RWPE1 (cell line): ENCODE measurements at regions not wholly inside any gene's neighbourhood (a gene's known extent, or its start where the extent isn't known, plus 50 kb on each side); places are given as distances from the start of the nearest gene placed in this dataset.
"Not testable (repeated sequence)": the region's sequence is repeated elsewhere in the genome, so short reads cannot be mapped to it uniquely, and the experiment has no call there.

Experiments
- CTCF ChIA-PET: fragments of 350-600 bp; sonication (Branson Sonifier 250); formaldehyde crosslinking; extraction: SDS; loops from one replicate; lab custom pipeline; 2021; lab: Yijun Ruan, JAX
- POLR2A ChIA-PET: fragments of 400-600 bp; formaldehyde crosslinking; extraction: SDS; loops from one replicate; lab custom pipeline; 2020; ENCODE audit warnings: antibody characterized with exemption; ENCODE audit not compliant: low non-redundant PET; lab: Yijun Ruan, JAX
- DNase-seq: peaks from one replicate; pipeline ENCODE4 v3.0.0; 2012; ENCODE audit warnings: low spot score
- H3K27ac ChIP-seq: fragments of 450-650 bp; 2 replicates; pipeline ENCODE4 v1.5.1; 2017
- CTCF ChIP-seq: fragments of 450-650 bp; conservative IDR thresholded peaks from 2 replicates; pipeline ENCODE4 v1.5.1; 2017; ENCODE audit warnings: low read depth, mild to moderate bottlenecking

GRCh38 chrX:110519501-110519900 is 160.9 kb downstream of the RTL9 start:
- DNase-seq = no peak
- ChIA-PET POLR2A (no interaction called here), CTCF (interaction anchor here (0.6 kb wide), 1 partner anchor 82 kb away, joined by 3 read pairs; no protein-coding TSS in a partner anchor)
- no peak for TF ChIP-seq CTCF
- H3K27ac ChIP-seq = no peak overlapping the region

GRCh38 chrX:110519906-110520452 is 161.3 kb downstream of the RTL9 start:
- TF ChIP-seq CTCF = no peak
- CTCF ChIA-PET = interaction anchor here (0.6 kb wide), 1 partner anchor 82 kb away, joined by 3 read pairs; no protein-coding TSS in a partner anchor
- no peak for DNase-seq
- H3K27ac ChIP-seq = no peak overlapping the region
- POLR2A ChIA-PET = no interaction called here

GRCh38 chrX:110520652-110521051 is 162.0 kb downstream of the RTL9 start:
- CTCF ChIA-PET, DNase-seq, POLR2A ChIA-PET, H3K27ac ChIP-seq: not testable (repeated sequence)

GRCh38 chrX:110531873-110532580 is 173.4 kb downstream of the RTL9 start:
- no peak for DNase-seq
- ChIA-PET CTCF (no interaction called here), POLR2A (no interaction called here)
- TF ChIP-seq CTCF = no peak
- H3K27ac ChIP-seq = no peak overlapping the region

- CTCF ChIA-PET = no interaction called here
- DNase-seq = no peak
- no peak for TF ChIP-seq CTCF
- POLR2A ChIA-PET = no interaction called here
- H3K27ac ChIP-seq = no peak overlapping the region
Observed at GRCh38 chrX:110532581-110532931, 173.9 kb downstream of the RTL9 start.

GRCh38 chrX:110536816-110537215 is 178.2 kb downstream of the RTL9 start:
- TF ChIP-seq CTCF = no peak
- DNase-seq = no peak
- POLR2A ChIA-PET = no interaction called here
- H3K27ac ChIP-seq = no peak overlapping the region
- CTCF ChIA-PET = no interaction called here

- POLR2A ChIA-PET = no interaction called here
Observed at GRCh38 chrX:110541266-110541665, 182.6 kb downstream of the RTL9 start.

GRCh38 chrX:110550854-110551253 is 192.2 kb downstream of the RTL9 start:
- DNase-seq, H3K27ac ChIP-seq, POLR2A ChIA-PET, CTCF ChIA-PET: not testable (repeated sequence)

More at GRCh38 chrX:110541266-110541665, 182.6 kb downstream of the RTL9 start:
- no peak for TF ChIP-seq CTCF
- CTCF ChIA-PET = interaction anchor here (0.7 kb wide), 1 partner anchor 35 kb away, joined by 3 read pairs; no protein-coding TSS in a partner anchor
- no peak overlapping the region for H3K27ac ChIP-seq
- no peak for DNase-seq
